ENCODE measurements at regions not wholly inside any gene's neighbourhood (a gene's known extent, or its start where the extent isn't known, plus 50 kb on each side); places are given as distances from the start of the nearest gene placed in this dataset.

- CTCF ChIA-PET: no interaction called here
- Histone ChIP-seq H3K9ac (ENCODE audit: low read length) (no peak overlapping the region), H3F3A (ENCODE audit: low read length, unreplicated experiment) (no peaks in the 10 kb centered on the region), H3K9me2 (replicated peaks; ENCODE audit: low read length) (no peaks in the 10 kb centered on the region), H3K4me1 (ENCODE audit: insufficient read depth, low read length) (peaks cover 30% of the 10 kb centered on the region), H3K4me2 (ENCODE audit: low read length) (peak overlapping the region; percentile 14; the same call in 1 of the 2 replicates), H3K4me3 (ENCODE audit: low read length) (no peak overlapping the region), H4K20me1 (ENCODE audit: low read length) (no peaks in the 10 kb centered on the region), H3K27ac (ENCODE audit: low read length) (peak overlapping the region; percentile 36), H3K36me3 (ENCODE audit: low read depth, low read length) (no peaks in the 10 kb centered on the region), H2AFZ (ENCODE audit: low read length) (no peak overlapping the region), H3K9me3 (ENCODE audit: low read length) (no peaks in the 10 kb centered on the region), H3K27me3 (ENCODE audit: low read length) (no peaks in the 10 kb centered on the region), H3K79me2 (ENCODE audit: low read length) (no peaks in the 10 kb centered on the region)
- ATAC-seq: peak; percentile 82
- TF ChIP-seq EZH2phosphoT487 (IDR thresholded peaks at IDR 0.05; ENCODE audit: borderline replicate concordance, low read length) (no peak), EZH2 (IDR thresholded peaks at IDR 0.05; ENCODE audit: low read length, unreplicated experiment) (no peak), CTCF (conservative IDR thresholded peaks at IDR 0.05; ENCODE audit: low read depth, low read length) (no peak)
- BruUV-seq (replicated peaks): no TSS peak
- peak; percentile 75 for DNase-seq
- intact Hi-C loops (cut with micrococcal nuclease): no loop called here
- POLR2A ChIA-PET (ENCODE audit: unreplicated experiment): interaction anchor here (0.6 kb wide), 1 partner anchor 16 kb away, joined by 5 read pairs; no protein-coding TSS in a partner anchor
Measured at GRCh38 chr7:26612742-26613141, 251.6 kb downstream of the SKAP2 start.

GRCh38 chr7:26614503-26614902 is 249.9 kb downstream of the SKAP2 start:
- Histone ChIP-seq H3K9me2 (replicated peaks; ENCODE audit: low read length) (no peaks in the 10 kb centered on the region), H3K9me3 (ENCODE audit: low read length) (no peaks in the 10 kb centered on the region), H3K79me2 (ENCODE audit: low read length) (no peaks in the 10 kb centered on the region), H4K20me1 (ENCODE audit: low read length) (no peaks in the 10 kb centered on the region), H3K27ac (ENCODE audit: low read length) (no peak overlapping the region), H3K36me3 (ENCODE audit: low read depth, low read length) (no peaks in the 10 kb centered on the region), H3K4me3 (ENCODE audit: low read length) (no peak overlapping the region), H2AFZ (ENCODE audit: low read length) (no peak overlapping the region), H3K4me1 (ENCODE audit: insufficient read depth, low read length) (peaks cover 18% of the 10 kb centered on the region), H3F3A (ENCODE audit: low read length, unreplicated experiment) (no peaks in the 10 kb centered on the region), H3K9ac (ENCODE audit: low read length) (no peak overlapping the region), H3K4me2 (ENCODE audit: low read length) (no peak overlapping the region), H3K27me3 (ENCODE audit: low read length) (no peaks in the 10 kb centered on the region)
- TF ChIP-seq EZH2phosphoT487 (IDR thresholded peaks at IDR 0.05; ENCODE audit: borderline replicate concordance, low read length) (no peak), CTCF (conservative IDR thresholded peaks at IDR 0.05; ENCODE audit: low read depth, low read length) (no peak), EZH2 (IDR thresholded peaks at IDR 0.05; ENCODE audit: low read length, unreplicated experiment) (no peak)
- ATAC-seq (no peak), DNase-seq (no peak)
- no TSS peak for BruUV-seq (replicated peaks)
- POLR2A ChIA-PET (ENCODE audit: unreplicated experiment): no interaction called here
- intact Hi-C loops (cut with micrococcal nuclease): no loop called here
- CTCF ChIA-PET: no interaction called here

GRCh38 chr7:26616235-26616634 is 248.2 kb downstream of the SKAP2 start:
- POLR2A ChIA-PET (ENCODE audit: unreplicated experiment): no interaction called here
- no peak overlapping the region for H3K27ac ChIP-seq (ENCODE audit: low read length)
- intact Hi-C loops (cut with micrococcal nuclease): no loop called here
- no peaks in the 10 kb centered on the region for H3K9me3 ChIP-seq (ENCODE audit: low read length)
- peak; percentile 33; the same call in 1 of the 2 replicates for ATAC-seq
- H3F3A ChIP-seq (ENCODE audit: low read length, unreplicated experiment): no peaks in the 10 kb centered on the region
- no peaks in the 10 kb centered on the region for H4K20me1 ChIP-seq (ENCODE audit: low read length)
- H3K27me3 ChIP-seq (ENCODE audit: low read length): no peaks in the 10 kb centered on the region
- CTCF ChIA-PET: no interaction called here
- H3K79me2 ChIP-seq (ENCODE audit: low read length): no peaks in the 10 kb centered on the region
- H2AFZ ChIP-seq (ENCODE audit: low read length): 0 out of 2 replicates have a peak overlapping the region, but pooled peaks have one; percentile 9
- H3K9me2 ChIP-seq (replicated peaks; ENCODE audit: low read length): no peaks in the 10 kb centered on the region
- TF ChIP-seq EZH2phosphoT487 (IDR thresholded peaks at IDR 0.05; ENCODE audit: borderline replicate concordance, low read length) (no peak), EZH2 (IDR thresholded peaks at IDR 0.05; ENCODE audit: low read length, unreplicated experiment) (no peak), CTCF (conservative IDR thresholded peaks at IDR 0.05; ENCODE audit: low read depth, low read length) (no peak)
- no peak overlapping the region for H3K4me3 ChIP-seq (ENCODE audit: low read length)
- H3K4me1 ChIP-seq (ENCODE audit: insufficient read depth, low read length): peaks cover 12% of the 10 kb centered on the region
- no peaks in the 10 kb centered on the region for H3K36me3 ChIP-seq (ENCODE audit: low read depth, low read length)
- no peak overlapping the region for H3K4me2 ChIP-seq (ENCODE audit: low read length)
- BruUV-seq (replicated peaks): no TSS peak
- no peak overlapping the region for H3K9ac ChIP-seq (ENCODE audit: low read length)
- DNase-seq: peak; percentile 60

All from PC-3 (cell line).